Keratinocyte (primary cell): ENCODE measurements at regions not wholly inside any gene's neighbourhood (a gene's known extent, or its start where the extent isn't known, plus 50 kb on each side); places are given as distances from the start of the nearest gene placed in this dataset.

Experiments used
- DNase-seq: peaks from one replicate; pipeline ENCODE4 v3.0.0-alpha.2; 2011; ENCODE audit warnings: low read depth, missing footprints, low spot score
- FAIRE-seq: peaks from 2 replicates; lab custom pipeline; 2011; peaks lifted over from hg19 to GRCh38; lab: Jason Lieb, UNC
- H2AFZ ChIP-seq: 2 replicates; pipeline ENCODE4 v1.6.0; 2012; ENCODE audit warnings: low read length, control low read depth, inconsistent platforms; ENCODE audit not compliant: control insufficient read depth
- H3K27ac ChIP-seq: 2 replicates; pipeline ENCODE4 v1.5.1; 2011; ENCODE audit warnings: low read length; ENCODE audit not compliant: control insufficient read depth, insufficient read depth
- H3K27me3 ChIP-seq: 3 replicates; pipeline ENCODE4 v1.6.0; 2011; ENCODE audit warnings: low read length; ENCODE audit not compliant: control insufficient read depth, insufficient read depth; ENCODE audit errors: extremely low read depth
- H3K36me3 ChIP-seq, 2 experiments: 2 replicates in 1 of 2; 3 replicates in 1 of 2; pipeline ENCODE4 v1.5.1; 2011; ENCODE audit warnings: low read length in 2 of 2, mild to moderate bottlenecking in 1 of 2; ENCODE audit not compliant: control insufficient read depth in 2 of 2, insufficient read depth in 2 of 2; ENCODE audit errors: extremely low read depth in 1 of 2
- H3K4me1 ChIP-seq: 3 replicates; pipeline ENCODE4 v1.5.1; 2011; ENCODE audit warnings: low read length; ENCODE audit not compliant: control insufficient read depth, insufficient read depth; ENCODE audit errors: extremely low read depth
- H3K4me2 ChIP-seq: 3 replicates; pipeline ENCODE4 v1.6.0; 2011; ENCODE audit warnings: low read depth, low read length; ENCODE audit not compliant: control insufficient read depth, insufficient read depth; ENCODE audit errors: extremely low read depth
- H3K4me3 ChIP-seq, 3 experiments: fragments of 200-600 bp in 1 of 3; sonication (generic) in 1 of 3; 2 replicates in 2 of 3; 3 replicates in 1 of 3; pipeline ENCODE4 v1.5.1; 2011 to 2016; ENCODE audit warnings: low read length in 3 of 3, mild to moderate bottlenecking in 3 of 3, control low read depth in 2 of 3, inconsistent platforms in 1 of 3, low read depth in 1 of 3, mixed read lengths in 1 of 3, mixed run types in 1 of 3, moderate library complexity in 1 of 3; ENCODE audit not compliant: control insufficient read depth in 2 of 3, insufficient read depth in 2 of 3; ENCODE audit errors: extremely low read depth in 1 of 3
- H3K79me2 ChIP-seq: 2 replicates; pipeline ENCODE4 v1.6.0; 2012; ENCODE audit warnings: low read length; ENCODE audit not compliant: control insufficient read depth, insufficient read depth
- H3K9ac ChIP-seq: 3 replicates; pipeline ENCODE4 v1.6.0; 2011; ENCODE audit warnings: low read length; ENCODE audit not compliant: control insufficient read depth, insufficient read depth; ENCODE audit errors: extremely low read depth
- H3K9me1 ChIP-seq: 3 replicates; pipeline ENCODE4 v1.6.0; 2011; ENCODE audit warnings: low read length; ENCODE audit not compliant: control insufficient read depth, insufficient read depth; ENCODE audit errors: extremely low read depth
- H3K9me3 ChIP-seq: 2 replicates; pipeline ENCODE4 v1.5.1; 2012; ENCODE audit warnings: low read depth, low read length; ENCODE audit not compliant: control insufficient read depth
- H4K20me1 ChIP-seq: 3 replicates; pipeline ENCODE4 v1.6.0; 2011; ENCODE audit warnings: low read length; ENCODE audit not compliant: control insufficient read depth, insufficient read depth; ENCODE audit errors: extremely low read depth
- CTCF ChIP-seq, 3 experiments: IDR thresholded peaks in 1 of 3; conservative IDR thresholded peaks in 1 of 3; optimal IDR thresholded peaks in 1 of 3; 2 replicates in 2 of 3; 3 replicates in 1 of 3; pipeline versions ENCODE3 to v1.5.1; 2011; ENCODE audit warnings: low read length in 3 of 3, mild to moderate bottlenecking in 3 of 3, moderate library complexity in 2 of 3, control low read depth in 1 of 3, inconsistent platforms in 1 of 3; ENCODE audit not compliant: insufficient read depth in 2 of 3; ENCODE audit errors: extremely low read depth in 1 of 3
- EZH2 ChIP-seq: IDR thresholded peaks from one replicate; pipeline ENCODE4 v1.6.1; 2012; ENCODE audit warnings: inconsistent platforms, mild to moderate bottlenecking, low read length, moderate library complexity
- dilution Hi-C: fragments of 300-500 bp; cut with MboI; formaldehyde crosslinking; loops from one replicate; pipeline ENCODE4 v1.7.0; 2020; ENCODE audit warnings: low sequenced_read_pairs; ENCODE audit not compliant: extremely low pct_ligation_motif_present

DNA sequence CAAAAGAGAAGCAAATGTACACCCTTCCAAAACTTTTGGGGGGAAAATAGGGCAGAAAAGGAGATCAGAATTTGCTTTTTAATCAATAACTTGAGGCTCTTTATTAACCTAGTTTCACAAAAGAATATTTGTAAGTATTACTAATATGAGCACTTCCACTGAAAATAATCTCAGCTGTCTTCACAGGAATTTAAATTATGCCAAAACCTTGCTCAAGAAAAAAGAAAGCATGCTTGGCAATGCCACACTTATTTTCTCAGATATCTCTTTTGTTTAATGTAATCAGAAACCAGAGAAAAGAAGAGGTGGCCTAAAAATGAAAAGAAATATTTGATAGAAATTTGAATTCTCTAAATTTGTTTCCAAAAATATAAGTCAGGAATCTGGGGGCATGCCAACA lies 234.9 kb upstream of the GPC6 start:
- H3K4me2 ChIP-seq: no peak overlapping the region
- no peak overlapping the region for H3K27ac ChIP-seq
- no peak overlapping the region for H3K4me3 ChIP-seq
- TF ChIP-seq CTCF (optimal IDR thresholded peaks at IDR 0.05 in 1 of 3, IDR thresholded peaks at IDR 0.05 in 1 of 3, conservative IDR thresholded peaks at IDR 0.05 in 1 of 3; ENCODE audit: extremely low read depth in 1 of 3, insufficient read depth in 2 of 3, low read length in 3 of 3) (no peak), EZH2 (no peak)
- H3K9ac ChIP-seq: no peak overlapping the region
- FAIRE-seq (no peak), DNase-seq (no peak)
- H3K79me2 ChIP-seq: no peaks in the 10 kb centered on the region
- H4K20me1 ChIP-seq: no peaks in the 10 kb centered on the region
- H2AFZ ChIP-seq: no peak overlapping the region
- H3K27me3 ChIP-seq: no peaks in the 10 kb centered on the region
- H3K9me3 ChIP-seq: peaks cover 1% of the 10 kb centered on the region
- no peaks in the 10 kb centered on the region for H3K36me3 ChIP-seq
- peaks cover 19% of the 10 kb centered on the region for H3K4me1 ChIP-seq
- H3K9me1 ChIP-seq: no peaks in the 10 kb centered on the region
- dilution Hi-C loops: no loop called here

- peak overlapping the region in 2 of 3 experiments; percentile 31 to 54 for H3K4me3 ChIP-seq
- H3K9me1 ChIP-seq: no peaks in the 10 kb centered on the region
- peak; percentile 23 for DNase-seq
- no peaks in the 10 kb centered on the region for H4K20me1 ChIP-seq
- H3K9ac ChIP-seq: no peak overlapping the region
- no peak for FAIRE-seq
- peaks cover 1% of the 10 kb centered on the region for H3K9me3 ChIP-seq
- no peak for TF ChIP-seq EZH2
- TF ChIP-seq CTCF (optimal IDR thresholded peaks at IDR 0.05 in 1 of 3, IDR thresholded peaks at IDR 0.05 in 1 of 3, conservative IDR thresholded peaks at IDR 0.05 in 1 of 3; ENCODE audit: extremely low read depth in 1 of 3, insufficient read depth in 2 of 3, low read length in 3 of 3): no peak
- peaks cover 19% of the 10 kb centered on the region for H3K4me1 ChIP-seq
- H3K36me3 ChIP-seq: no peaks in the 10 kb centered on the region
- H3K4me2 ChIP-seq: peak overlapping the region; percentile 75
- no peaks in the 10 kb centered on the region for H3K79me2 ChIP-seq
- dilution Hi-C loops: no loop called here
- H3K27me3 ChIP-seq: no peaks in the 10 kb centered on the region
- peak overlapping the region; percentile 87 for H2AFZ ChIP-seq
- H3K27ac ChIP-seq: peak overlapping the region; percentile 45
Measured at GRCh38 chr13:92994056-92994455, 232.6 kb upstream of the GPC6 start.
